ENCODE measurements at regions not wholly inside any gene's neighbourhood (a gene's known extent, or its start where the extent isn't known, plus 50 kb on each side); places are given as distances from the start of the nearest gene placed in this dataset.

GRCh38 chr15:97576929-97577645 is 383.4 kb upstream of the ARRDC4 start:
- Mint-ChIP-seq H3K9me3 (ENCODE audit: unreplicated experiment) (no peaks in the 10 kb centered on the region), H3K4me3 (ENCODE audit: unreplicated experiment) (no peak overlapping the region), H3K27ac (ENCODE audit: unreplicated experiment) (no peak overlapping the region), H3K36me3 (ENCODE audit: unreplicated experiment) (no peaks in the 10 kb centered on the region), H3K4me1 (ENCODE audit: low read depth, unreplicated experiment) (no peaks in the 10 kb centered on the region), H3K27me3 (ENCODE audit: unreplicated experiment) (peaks cover 2% of the 10 kb centered on the region)
- DNase-seq: no peak
- TF ChIP-seq CTCF (IDR thresholded peaks at IDR 0.05; ENCODE audit: partially characterized antibody, unreplicated experiment): no peak

- Mint-ChIP-seq H3K36me3 (ENCODE audit: unreplicated experiment) (no peaks in the 10 kb centered on the region), H3K27me3 (ENCODE audit: unreplicated experiment) (peaks cover 2% of the 10 kb centered on the region), H3K27ac (ENCODE audit: unreplicated experiment) (no peak overlapping the region), H3K9me3 (ENCODE audit: unreplicated experiment) (peaks cover 2% of the 10 kb centered on the region), H3K4me3 (ENCODE audit: unreplicated experiment) (no peak overlapping the region), H3K4me1 (ENCODE audit: low read depth, unreplicated experiment) (no peaks in the 10 kb centered on the region)
- no peak for DNase-seq
- no peak for TF ChIP-seq CTCF (IDR thresholded peaks at IDR 0.05; ENCODE audit: partially characterized antibody, unreplicated experiment)
Measured at GRCh38 chr15:97585408-97585807, 375.1 kb upstream of the ARRDC4 start.

- Mint-ChIP-seq H3K27ac (ENCODE audit: unreplicated experiment) (no peak overlapping the region), H3K27me3 (ENCODE audit: unreplicated experiment) (no peaks in the 10 kb centered on the region), H3K9me3 (ENCODE audit: unreplicated experiment) (no peaks in the 10 kb centered on the region), H3K4me1 (ENCODE audit: low read depth, unreplicated experiment) (peaks cover 2% of the 10 kb centered on the region), H3K36me3 (ENCODE audit: unreplicated experiment) (no peaks in the 10 kb centered on the region), H3K4me3 (ENCODE audit: unreplicated experiment) (no peak overlapping the region)
- no peak for TF ChIP-seq CTCF (IDR thresholded peaks at IDR 0.05; ENCODE audit: partially characterized antibody, unreplicated experiment)
- DNase-seq: no peak
Measured at GRCh38 chr15:97592778-97593177, 367.7 kb upstream of the ARRDC4 start.

- TF ChIP-seq CTCF (IDR thresholded peaks at IDR 0.05; ENCODE audit: partially characterized antibody, unreplicated experiment): no peak
- peak overlapping the region; percentile 6 for H3K4me3 Mint-ChIP-seq (ENCODE audit: unreplicated experiment)
- no peak for DNase-seq
- no peaks in the 10 kb centered on the region for H3K9me3 Mint-ChIP-seq (ENCODE audit: unreplicated experiment)
- peaks cover 13% of the 10 kb centered on the region for H3K4me1 Mint-ChIP-seq (ENCODE audit: low read depth, unreplicated experiment)
- H3K27ac Mint-ChIP-seq (ENCODE audit: unreplicated experiment): peak overlapping the region; percentile 73
- H3K36me3 Mint-ChIP-seq (ENCODE audit: unreplicated experiment): no peaks in the 10 kb centered on the region
- H3K27me3 Mint-ChIP-seq (ENCODE audit: unreplicated experiment): no peaks in the 10 kb centered on the region
Measured at GRCh38 chr15:97597801-97598200, 362.7 kb upstream of the ARRDC4 start.

- Mint-ChIP-seq H3K4me1 (ENCODE audit: low read depth, unreplicated experiment) (peaks cover 13% of the 10 kb centered on the region), H3K36me3 (ENCODE audit: unreplicated experiment) (no peaks in the 10 kb centered on the region), H3K4me3 (ENCODE audit: unreplicated experiment) (peak overlapping the region; percentile 24), H3K9me3 (ENCODE audit: unreplicated experiment) (no peaks in the 10 kb centered on the region), H3K27ac (ENCODE audit: unreplicated experiment) (peak overlapping the region; percentile 73), H3K27me3 (ENCODE audit: unreplicated experiment) (no peaks in the 10 kb centered on the region)
- DNase-seq: no peak
- no peak for TF ChIP-seq CTCF (IDR thresholded peaks at IDR 0.05; ENCODE audit: partially characterized antibody, unreplicated experiment)
Measured at GRCh38 chr15:97598353-97598798, 362.1 kb upstream of the ARRDC4 start.

Data from glutamatergic neuron (in vitro differentiated cells).